K562 (cell line): ENCODE measurements at regions not wholly inside any gene's neighbourhood (a gene's known extent, or its start where the extent isn't known, plus 50 kb on each side); places are given as distances from the start of the nearest gene placed in this dataset.
A peak's percentile ranks its signal among the peaks of the same experiment; 100 is the strongest.

Experiments
- ATAC-seq: fragments of 200-7000 bp; cut with Tn5 transposase; 3 replicates; pipeline ENCODE4 v1.9.1; 2020; ENCODE audit warnings: moderate library complexity
- BruUV-seq: library from RNA; stranded (reverse); fragments of 400-500 nt; replicated peaks from 2 replicates; lab custom pipeline; 2021; lab: Mats Ljungman, UMichigan
- CTCF ChIA-PET: fragments of 300-600 bp; formaldehyde crosslinking; extraction: SDS; loops from one replicate; lab custom pipeline; 2021; ENCODE audit warnings: low intra/inter-chr PET ratio; lab: Yijun Ruan, JAX
- POLR2A ChIA-PET: fragments of 300-600, 350-650 bp; sonication (Branson Sonifier 250); formaldehyde crosslinking; extraction: SDS; loops from one replicate; lab custom pipeline; 2021; ENCODE audit warnings: antibody characterized with exemption, inconsistent platforms; lab: Yijun Ruan, JAX
- DNase-seq, 4 experiments: peaks; one replicate each; pipeline versions ENCODE4 v3.0.0 to v3.0.0-alpha.2; 2011 to 2018; ENCODE audit warnings: low spot score in 3 of 4, mixed read lengths in 3 of 4; ENCODE audit errors: extremely low read depth in 1 of 4
- FAIRE-seq: peaks from 2 replicates; lab custom pipeline; 2011; peaks lifted over from hg19 to GRCh38; lab: Jason Lieb, UNC
- H2AFZ ChIP-seq: 2 replicates; pipeline ENCODE4 v1.6.0; 2011; ENCODE audit warnings: low read depth, low read length, control low read depth, inconsistent platforms
- H3K27ac ChIP-seq: fragments of 200-600 bp; 3 replicates; pipeline ENCODE4 v1.8.0; 2011; ENCODE audit warnings: low read depth, mild to moderate bottlenecking, control low read depth, inconsistent platforms, low read length, moderate library complexity, mixed read lengths; ENCODE audit errors: extremely low read depth
- H3K27me3 ChIP-seq, 2 experiments: fragments of 300-600 bp in 1 of 2; 2 replicates in 1 of 2; 3 replicates in 1 of 2; pipeline versions ENCODE4 v1.6.0 to v1.8.0; 2011; ENCODE audit warnings: inconsistent platforms in 2 of 2, low read length in 2 of 2, mild to moderate bottlenecking in 1 of 2, mixed read lengths in 1 of 2, moderate library complexity in 1 of 2; ENCODE audit not compliant: control insufficient read depth in 2 of 2, insufficient read depth in 2 of 2
- H3K36me3 ChIP-seq: fragments of 300-600 bp; 3 replicates; pipeline ENCODE4 v1.8.0; 2011; ENCODE audit warnings: mild to moderate bottlenecking, low read length, inconsistent platforms; ENCODE audit not compliant: control insufficient read depth, insufficient read depth
- H3K4me1 ChIP-seq, 2 experiments: fragments of 200-600 bp in 1 of 2; replicated peaks in 1 of 2; 2 replicates in 1 of 2; 3 replicates in 1 of 2; pipeline versions ENCODE4 v1.5.1 to v1.8.0; 2011; ENCODE audit warnings: inconsistent platforms in 2 of 2, low read length in 2 of 2, mild to moderate bottlenecking in 1 of 2, mixed read lengths in 1 of 2, moderate library complexity in 1 of 2; ENCODE audit not compliant: control insufficient read depth in 2 of 2, insufficient read depth in 2 of 2
- H3K4me2 ChIP-seq: 2 replicates; pipeline ENCODE4 v1.6.1; 2011; ENCODE audit warnings: low read length, control low read depth, inconsistent platforms, mixed read lengths; ENCODE audit not compliant: insufficient read depth
- H3K4me3 ChIP-seq: fragments of 200-600 bp; sonication (generic), shearing (Covaris generic); 2 replicates; pipeline ENCODE4 v1.5.1; 2016; ENCODE audit warnings: control low read depth, inconsistent platforms
- H3K79me2 ChIP-seq: fragments of 200-600 bp; 3 replicates; pipeline ENCODE4 v1.8.0; 2011; ENCODE audit warnings: low read length, inconsistent platforms; ENCODE audit not compliant: control insufficient read depth, insufficient read depth
- H3K9ac ChIP-seq, 2 experiments: 2 replicates each; pipeline versions ENCODE4 v1.6.0 to v1.6.1; 2011; ENCODE audit warnings: low read depth in 2 of 2, low read length in 2 of 2, control low read depth in 1 of 2, inconsistent platforms in 1 of 2, mild to moderate bottlenecking in 1 of 2, mixed read lengths in 1 of 2; ENCODE audit not compliant: insufficient read depth in 1 of 2
- H3K9me1 ChIP-seq: one replicate; pipeline ENCODE4 v1.6.0; 2011; ENCODE audit warnings: inconsistent platforms, mild to moderate bottlenecking, low read length, moderate library complexity; ENCODE audit not compliant: control insufficient read depth, insufficient read depth
- H3K9me3 ChIP-seq: replicated peaks from 2 replicates; pipeline ENCODE4 v1.5.1; 2011; ENCODE audit warnings: low read depth, low read length, inconsistent platforms; ENCODE audit not compliant: control insufficient read depth, insufficient read depth
- H4K20me1 ChIP-seq: replicated peaks from 2 replicates; pipeline ENCODE4 v1.6.1; 2011; ENCODE audit warnings: low read length, inconsistent platforms, mixed read lengths; ENCODE audit not compliant: control insufficient read depth, insufficient read depth
- ARID1B ChIP-seq: fragments of 450-650 bp; IDR thresholded peaks from 2 replicates; pipeline ENCODE4 v1.6.1; 2016; ENCODE audit warnings: antibody characterized with exemption, mild to moderate bottlenecking, inconsistent platforms
- CBFA2T3 ChIP-seq: fragments of 450-650 bp; IDR thresholded peaks from 2 replicates; pipeline ENCODE4 v1.6.1; 2017
- CEBPG ChIP-seq, 3 experiments: fragments of 200-800 bp in 1 of 3; sonication (Bioruptor generic) in 1 of 3; sonication (generic) in 1 of 3; formaldehyde crosslinking in 1 of 3; IDR thresholded peaks in 2 of 3; conservative IDR thresholded peaks in 1 of 3; 2 replicates each; pipeline versions ENCODE4 v1.6.1 to v1.8.0; 2016 to 2022; ENCODE audit warnings: missing compliant biosample characterization in 2 of 3, missing genetic modification characterization in 2 of 3, mild to moderate bottlenecking in 1 of 3, missing genetic modification reagents in 1 of 3
- CHD2 ChIP-seq: IDR thresholded peaks from 2 replicates; pipeline ENCODE4 v1.6.1; 2011; ENCODE audit warnings: low read depth, low read length
- CTCFL ChIP-seq: IDR thresholded peaks from 2 replicates; pipeline ENCODE4 v1.6.1; 2011; ENCODE audit warnings: borderline replicate concordance, low read depth, mild to moderate bottlenecking, moderate library complexity, low read length; ENCODE audit not compliant: insufficient read depth, poor library complexity, severe bottlenecking
- E2F8 ChIP-seq: fragments of 450-650 bp; IDR thresholded peaks from 2 replicates; pipeline ENCODE4 v1.7.1; 2018; ENCODE audit warnings: mild to moderate bottlenecking, low read depth; ENCODE audit not compliant: partially characterized antibody
- JUND ChIP-seq, 2 experiments: IDR thresholded peaks; 2 replicates in 1 of 2; 3 replicates in 1 of 2; pipeline ENCODE4 v1.6.1; 2011; ENCODE audit warnings: borderline replicate concordance in 2 of 2, low read depth in 2 of 2, low read length in 2 of 2, improper control_type of control experiment in 1 of 2, missing biosample characterization in 1 of 2, missing genetic modification characterization in 1 of 2, missing genetic modification reagents in 1 of 2
- PKNOX1 ChIP-seq: fragments of 450-650 bp; IDR thresholded peaks from 2 replicates; pipeline ENCODE4 v1.6.1; 2016
- ZNF431 ChIP-seq: sonication (generic); formaldehyde crosslinking; IDR thresholded peaks from 2 replicates; pipeline ENCODE4 v1.8.0; 2022; ENCODE audit warnings: mild to moderate bottlenecking, missing genetic modification reagents
- ZNF592 ChIP-seq: fragments of 450-650 bp; IDR thresholded peaks from 2 replicates; pipeline ENCODE4 v1.6.1; 2017; ENCODE audit warnings: antibody characterized with exemption, mild to moderate bottlenecking
- whole genome bisulfite sequencing: fragments of 100-300 bp; shearing (Covaris generic); methylation state at CpG from one replicate; pipeline ENCODE4 v1.1.6; 2016; ENCODE audit warnings: low coverage, mixed read lengths; ENCODE audit not compliant: insufficient coverage; ENCODE audit errors: missing lambda C conversion rate; 5-methylcytosine and 5-hydroxymethylcytosine counted together
- in situ Hi-C: fragments of 300-500 bp; cut with MboI; formaldehyde crosslinking; loops from 4 replicates; pipeline ENCODE4 v1.15.0; 2018; ENCODE audit warnings: inconsistent platforms, mixed read lengths
- intact Hi-C: fragments of 100-400 bp; cut with micrococcal nuclease; formaldehyde crosslinking; loops from 2 replicates; pipeline ENCODE4 v1.14.2; 2022

GRCh38 chr2:190759749-190760213 lies 110.9 kb downstream of the NAB1 start:
- in situ Hi-C loops (no loop called here), intact Hi-C loops (no loop called here)
- BruUV-seq: TSS peak; percentile 74
- no peak for ATAC-seq
- Histone ChIP-seq H3K9me3 (no peaks in the 10 kb centered on the region), H3K79me2 (no peaks in the 10 kb centered on the region), H3K4me2 (no peak overlapping the region), H3K36me3 (no peaks in the 10 kb centered on the region), H3K4me1 (peaks cover 0 to 22% of the 10 kb centered on the region in 2 experiments; a peak in 3 of 5 replicates), H3K27me3 (no peaks in the 10 kb centered on the region), H4K20me1 (no peaks in the 10 kb centered on the region), H2AFZ (peak overlapping the region; percentile 60), H3K4me3 (no peak overlapping the region), H3K9ac (no peak overlapping the region), H3K9me1 (no peaks in the 10 kb centered on the region), H3K27ac (peak overlapping the region; percentile 53; the same call in 2 of the 3 replicates)
- ChIA-PET POLR2A (interaction anchor here (0.9 kb wide), 1 partner anchor 16 kb away, joined by 3 read pairs; no protein-coding TSS in a partner anchor), CTCF (no interaction called here)
- WGBS: 68% methylated on average over 8 of the region's 8 CpGs
- FAIRE-seq: no peak
- peak in 3 of 4 experiments; percentile 12 to 30 (median 21) for DNase-seq
- TF ChIP-seq CBFA2T3: 0 out of 2 replicates have a peak, but pooled peaks have one; percentile 9
- no peak for TF ChIP-seq ZNF431 (CRISPR knock-in tag)
- peak; percentile 86; the same call in 1 of the 2 replicates for TF ChIP-seq JUND (IDR thresholded peaks at IDR 0.05; ENCODE audit: borderline replicate concordance, low read depth, low read length)
- TF ChIP-seq JUND (tag; IDR thresholded peaks at IDR 0.05; ENCODE audit: borderline replicate concordance, low read depth, low read length): peak; percentile 50; the same call in 1 of the 3 replicates
- no peak for TF ChIP-seq CTCFL
- TF ChIP-seq CEBPG (CRISPR knock-in tag; IDR thresholded peaks at IDR 0.05): no peak
- TF ChIP-seq CEBPG (tag; conservative IDR thresholded peaks at IDR 0.05 in 1 of 2, IDR thresholded peaks at IDR 0.05 in 1 of 2): peak in 1 of 2 experiments; percentile 69; a peak in 2 of 4 replicates
- TF ChIP-seq PKNOX1: no peak
- TF ChIP-seq E2F8: no peak
- TF ChIP-seq ZNF592: peak; percentile 45; the same call in 1 of the 2 replicates
- TF ChIP-seq CHD2: no peak
- TF ChIP-seq ARID1B: peak; percentile 67
